Sigmoid colon (tissue), 6 donors: ENCODE measurements at regions not wholly inside any gene's neighbourhood (a gene's known extent, or its start where the extent isn't known, plus 50 kb on each side); places are given as distances from the start of the nearest gene placed in this dataset.

Source experiments
- DNase-seq: peaks from one replicate; pipeline ENCODE4 v3.0.0-alpha.2; 2019
- H3K27ac ChIP-seq, 4 donors: fragments of 200-600 bp; sonication (generic); one replicate each; pipeline ENCODE4 v1.5.1; 2016 to 2019; ENCODE audit warnings: mild to moderate bottlenecking in 1 of 4
- H3K27me3 ChIP-seq, 3 donors: fragments of 200-600 bp; sonication (generic); one replicate each; pipeline ENCODE4 v1.5.1; 2019; ENCODE audit warnings: mild to moderate bottlenecking in 1 of 3
- H3K36me3 ChIP-seq, 4 donors: fragments of 200-600 bp; sonication (generic); one replicate each; pipeline ENCODE4 v1.5.1; 2016 to 2019
- H3K4me1 ChIP-seq, 4 donors: fragments of 200-600 bp; sonication (generic); one replicate each; pipeline ENCODE4 v1.5.1; 2017 to 2019
- H3K4me3 ChIP-seq, 4 donors: fragments of 200-600 bp; sonication (generic); one replicate each; pipeline ENCODE4 v1.5.1; 2017 to 2019; ENCODE audit warnings: mild to moderate bottlenecking in 2 of 4, moderate library complexity in 1 of 4
- H3K9me3 ChIP-seq, 4 donors: fragments of 200-600 bp in 3 of 4; sonication (generic) in 3 of 4; one replicate each; pipeline versions ENCODE4 v1.5.1 to v1.6.1; 2013 to 2019
- EP300 ChIP-seq, 4 donors: sonication (generic); formaldehyde crosslinking; IDR thresholded peaks; one replicate each; pipeline ENCODE4 v1.6.1; 2017; ENCODE audit warnings: antibody characterized with exemption in 4 of 4
- POLR2A ChIP-seq, 2 donors: fragments of 450-650 bp; IDR thresholded peaks; one replicate each; pipeline ENCODE4 v1.6.1; 2016; ENCODE audit warnings: antibody characterized with exemption in 2 of 2, mild to moderate bottlenecking in 2 of 2, moderate library complexity in 2 of 2
- POLR2AphosphoS5 ChIP-seq, 4 donors: sonication (generic); formaldehyde crosslinking; IDR thresholded peaks; one replicate each; pipeline ENCODE4 v1.6.1; 2017; ENCODE audit warnings: antibody characterized with exemption in 4 of 4
- WGBS, 2 donors: extraction: QIAGEN DNeasy Blood & Tissue Kit; methylation state at CpG; one replicate each; pipeline ENCODE4 v1.1.7; 2013; 5-methylcytosine and 5-hydroxymethylcytosine counted together
- intact Hi-C: fragments of 100-400 bp; cut with DNase I; formaldehyde crosslinking; loops from one replicate; pipeline ENCODE4 v1.15.1; 2023
- TF ChIP-seq, protein P1 (sequence below), 4 experiments: fragments of 450-650 bp in 3 of 4; fragments of 200-600 bp in 1 of 4; IDR thresholded peaks; one replicate each; pipeline ENCODE4 v1.5.1; 2016 to 2019; ENCODE audit warnings: antibody characterized with exemption in 4 of 4, mild to moderate bottlenecking in 3 of 4, moderate library complexity in 2 of 4
- donor health status: healthy with polysubstance abuse.
- donor health status: healthy.

DNA sequence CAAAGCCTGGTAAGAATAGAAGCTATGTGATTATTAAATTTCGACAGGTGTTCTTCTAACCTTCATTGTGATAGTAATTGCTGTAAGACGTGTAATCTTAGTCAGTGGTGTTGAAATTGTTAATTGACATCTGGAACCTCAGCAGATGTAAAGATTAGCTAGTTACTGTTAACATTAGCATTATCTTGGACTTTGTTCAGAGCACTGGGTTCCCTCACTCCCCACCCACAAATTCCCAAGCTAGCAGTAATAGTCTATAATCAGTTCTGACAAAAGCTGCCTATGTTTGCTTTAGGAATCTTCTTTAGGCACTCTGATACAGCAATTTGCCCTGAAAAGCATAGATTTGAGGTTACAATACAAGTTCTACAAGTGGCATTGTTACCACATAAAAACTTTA, 233.7 kb downstream of the EN1 start:
- 9 to 48% methylated on average over 2 of the region's 2 CpGs for WGBS, 2 donors
- no peak overlapping the region for H3K4me3 ChIP-seq
- H3K9me3 ChIP-seq: no peaks in the 10 kb centered on the region
- DNase-seq: no peak
- no peak for TF ChIP-seq POLR2AphosphoS5 (IDR thresholded peaks at IDR 0.05)
- TF ChIP-seq, protein P1, sequence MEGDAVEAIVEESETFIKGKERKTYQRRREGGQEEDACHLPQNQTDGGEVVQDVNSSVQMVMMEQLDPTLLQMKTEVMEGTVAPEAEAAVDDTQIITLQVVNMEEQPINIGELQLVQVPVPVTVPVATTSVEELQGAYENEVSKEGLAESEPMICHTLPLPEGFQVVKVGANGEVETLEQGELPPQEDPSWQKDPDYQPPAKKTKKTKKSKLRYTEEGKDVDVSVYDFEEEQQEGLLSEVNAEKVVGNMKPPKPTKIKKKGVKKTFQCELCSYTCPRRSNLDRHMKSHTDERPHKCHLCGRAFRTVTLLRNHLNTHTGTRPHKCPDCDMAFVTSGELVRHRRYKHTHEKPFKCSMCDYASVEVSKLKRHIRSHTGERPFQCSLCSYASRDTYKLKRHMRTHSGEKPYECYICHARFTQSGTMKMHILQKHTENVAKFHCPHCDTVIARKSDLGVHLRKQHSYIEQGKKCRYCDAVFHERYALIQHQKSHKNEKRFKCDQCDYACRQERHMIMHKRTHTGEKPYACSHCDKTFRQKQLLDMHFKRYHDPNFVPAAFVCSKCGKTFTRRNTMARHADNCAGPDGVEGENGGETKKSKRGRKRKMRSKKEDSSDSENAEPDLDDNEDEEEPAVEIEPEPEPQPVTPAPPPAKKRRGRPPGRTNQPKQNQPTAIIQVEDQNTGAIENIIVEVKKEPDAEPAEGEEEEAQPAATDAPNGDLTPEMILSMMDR (IDR thresholded peaks at IDR 0.05): no peak
- no peak for TF ChIP-seq EP300 (IDR thresholded peaks at IDR 0.05)
- no peak for TF ChIP-seq POLR2A (IDR thresholded peaks at IDR 0.05)
- H3K36me3 ChIP-seq: no peaks in the 10 kb centered on the region
- no peaks in the 10 kb centered on the region for H3K4me1 ChIP-seq
- no peak overlapping the region for H3K27ac ChIP-seq
- intact Hi-C loops: no loop called here
- H3K27me3 ChIP-seq: no peaks in the 10 kb centered on the region

DNA sequence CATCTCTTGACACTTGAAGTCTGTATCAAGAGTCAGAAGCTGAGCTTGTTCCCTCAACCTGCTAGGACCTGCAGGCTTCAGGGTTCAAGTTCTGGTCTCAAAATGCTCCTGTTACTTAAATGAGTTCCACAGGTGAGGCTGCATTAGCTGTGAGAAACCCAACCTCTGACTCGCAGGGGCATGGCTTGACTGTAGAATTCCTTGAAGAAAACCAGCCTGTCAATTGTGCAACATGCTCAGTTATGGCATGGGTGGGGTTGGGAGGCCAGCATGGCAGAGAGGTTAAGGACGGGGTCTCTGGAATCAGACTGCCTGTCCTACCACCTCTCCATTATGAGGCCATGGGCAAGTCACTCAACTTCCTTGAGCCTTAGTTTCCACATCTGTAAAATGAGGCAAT, 235.8 kb downstream of the EN1 start:
- Histone ChIP-seq H3K27me3 (no peaks in the 10 kb centered on the region), H3K27ac (no peak overlapping the region), H3K9me3 (no peaks in the 10 kb centered on the region), H3K4me3 (no peak overlapping the region), H3K4me1 (no peaks in the 10 kb centered on the region), H3K36me3 (no peaks in the 10 kb centered on the region)
- no peak for DNase-seq
- 81 to 87% methylated on average over 2 of the region's 2 CpGs for WGBS, 2 donors
- no peak for TF ChIP-seq EP300 (IDR thresholded peaks at IDR 0.05)
- TF ChIP-seq, protein P1 (IDR thresholded peaks at IDR 0.05): no peak
- no peak for TF ChIP-seq POLR2A (IDR thresholded peaks at IDR 0.05)
- no peak for TF ChIP-seq POLR2AphosphoS5 (IDR thresholded peaks at IDR 0.05)
- intact Hi-C loops: no loop called here

DNA sequence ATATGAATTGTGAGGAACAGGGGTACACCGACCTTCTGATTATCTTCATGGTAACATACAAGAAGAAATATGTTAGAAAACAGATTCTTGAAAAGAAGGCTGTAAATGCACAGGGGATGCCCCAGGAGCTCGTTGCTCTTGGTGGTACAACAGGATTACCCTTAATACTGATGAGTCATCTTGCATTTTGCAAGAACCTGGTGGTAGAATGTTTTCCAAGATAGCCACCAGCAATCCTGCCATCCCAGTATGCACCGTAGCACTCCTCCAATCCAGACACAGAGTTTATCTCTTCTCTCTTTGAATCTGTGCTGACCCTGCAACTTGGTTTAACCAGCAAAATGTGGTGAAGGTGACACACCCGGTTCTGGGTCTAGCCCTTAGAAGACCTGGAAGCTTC, 238.3 kb downstream of the EN1 start:
- DNase-seq: no peak
- Histone ChIP-seq H3K9me3 (no peaks in the 10 kb centered on the region), H3K27me3 (no peaks in the 10 kb centered on the region), H3K27ac (no peak overlapping the region), H3K36me3 (no peaks in the 10 kb centered on the region), H3K4me3 (no peak overlapping the region), H3K4me1 (no peaks in the 10 kb centered on the region)
- no peak for TF ChIP-seq POLR2AphosphoS5 (IDR thresholded peaks at IDR 0.05)
- TF ChIP-seq POLR2A (IDR thresholded peaks at IDR 0.05): no peak
- no peak for TF ChIP-seq EP300 (IDR thresholded peaks at IDR 0.05)
- TF ChIP-seq, protein P1 (IDR thresholded peaks at IDR 0.05): no peak
- WGBS, 2 donors: 78 to 86% methylated on average over 4 of the region's 4 CpGs
- intact Hi-C loops: no loop called here

DNA sequence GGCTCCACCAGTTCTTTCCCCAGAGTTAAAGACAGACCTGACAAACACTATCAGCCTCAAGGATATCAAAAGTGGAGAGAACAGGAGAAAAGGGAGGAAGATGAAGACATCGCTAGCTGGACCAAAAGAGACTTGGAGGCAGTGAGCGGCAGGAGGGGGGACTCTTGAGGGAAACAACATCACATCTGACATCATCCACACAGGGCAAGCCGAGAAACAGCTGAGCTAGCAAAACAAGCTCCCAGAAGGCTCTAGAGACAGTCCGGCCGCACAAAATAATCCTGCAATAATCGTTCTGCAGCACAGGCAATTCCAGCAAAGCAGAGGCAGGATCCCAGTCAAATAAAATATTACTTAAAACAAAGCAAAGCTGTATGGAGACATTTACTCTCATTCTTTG, 239.8 kb downstream of the EN1 start:
- H3K27me3 ChIP-seq: no peaks in the 10 kb centered on the region
- intact Hi-C loops: no loop called here
- H3K27ac ChIP-seq: no peak overlapping the region
- H3K4me1 ChIP-seq: no peaks in the 10 kb centered on the region
- no peaks in the 10 kb centered on the region for H3K9me3 ChIP-seq
- TF ChIP-seq POLR2A (IDR thresholded peaks at IDR 0.05): no peak
- TF ChIP-seq EP300 (IDR thresholded peaks at IDR 0.05): no peak
- no peak for TF ChIP-seq POLR2AphosphoS5 (IDR thresholded peaks at IDR 0.05)
- no peaks in the 10 kb centered on the region for H3K36me3 ChIP-seq
- 83 to 89% methylated on average over 6 of the region's 6 CpGs for WGBS, 2 donors
- H3K4me3 ChIP-seq: no peak overlapping the region
- no peak for DNase-seq

DNA sequence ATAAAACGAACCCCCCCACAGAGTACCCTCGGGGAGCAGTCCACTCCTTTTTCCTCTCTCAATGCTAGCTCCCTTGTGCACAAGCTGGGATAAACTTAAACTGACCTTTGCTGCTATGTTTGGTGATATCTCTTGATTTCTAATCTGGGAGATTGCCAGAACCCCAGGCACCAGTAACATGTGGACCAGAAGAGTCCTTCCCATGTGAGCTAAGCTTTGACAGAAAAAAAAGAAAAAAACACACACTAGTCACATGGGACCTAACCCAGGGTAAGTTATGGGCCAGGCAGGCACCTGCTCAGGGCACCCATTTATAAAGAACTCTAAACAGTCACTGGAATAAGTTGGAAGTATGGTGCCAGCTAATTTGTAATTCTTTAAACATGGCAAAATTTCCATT, 242.6 kb downstream of the EN1 start:
- H3K9me3 ChIP-seq: peaks cover 0 to 3% (median 0%) of the 10 kb centered on the region in 4 donors
- intact Hi-C loops: no loop called here
- H3K27me3 ChIP-seq: no peaks in the 10 kb centered on the region
- no peak overlapping the region for H3K27ac ChIP-seq
- no peak overlapping the region for H3K4me3 ChIP-seq
- H3K36me3 ChIP-seq: no peaks in the 10 kb centered on the region
- no peak for DNase-seq
- H3K4me1 ChIP-seq: no peaks in the 10 kb centered on the region
- 16 to 39% methylated on average over 2 of the region's 2 CpGs for WGBS, 2 donors
- TF ChIP-seq POLR2AphosphoS5 (IDR thresholded peaks at IDR 0.05) (no peak), EP300 (IDR thresholded peaks at IDR 0.05) (no peak), POLR2A (IDR thresholded peaks at IDR 0.05) (no peak)
- TF ChIP-seq, protein P1 (IDR thresholded peaks at IDR 0.05): no peak
